Keratinocyte (primary cell): ENCODE measurements at regions not wholly inside any gene's neighbourhood (a gene's known extent, or its start where the extent isn't known, plus 50 kb on each side); places are given as distances from the start of the nearest gene placed in this dataset.

ENCODE experiments used
- CTCF ChIP-seq, 3 experiments: IDR thresholded peaks in 1 of 3; conservative IDR thresholded peaks in 1 of 3; optimal IDR thresholded peaks in 1 of 3; 2 replicates in 2 of 3; 3 replicates in 1 of 3; pipeline versions ENCODE3 to v1.5.1; 2011; ENCODE audit warnings: low read length in 3 of 3, mild to moderate bottlenecking in 3 of 3, moderate library complexity in 2 of 3, control low read depth in 1 of 3, inconsistent platforms in 1 of 3; ENCODE audit not compliant: insufficient read depth in 2 of 3; ENCODE audit errors: extremely low read depth in 1 of 3
- EZH2 ChIP-seq: IDR thresholded peaks from one replicate; pipeline ENCODE4 v1.6.1; 2012; ENCODE audit warnings: inconsistent platforms, mild to moderate bottlenecking, low read length, moderate library complexity

- TF ChIP-seq CTCF (optimal IDR thresholded peaks at IDR 0.05 in 1 of 3, IDR thresholded peaks at IDR 0.05 in 1 of 3, conservative IDR thresholded peaks at IDR 0.05 in 1 of 3; ENCODE audit: extremely low read depth in 1 of 3, insufficient read depth in 2 of 3, low read length in 3 of 3) (no peak), EZH2 (no peak)
Observed at GRCh38 chr12:9324782-9325181, 116.6 kb upstream of the PZP start.
